SK-N-SH (cell line): ENCODE measurements at regions not wholly inside any gene's neighbourhood (a gene's known extent, or its start where the extent isn't known, plus 50 kb on each side); places are given as distances from the start of the nearest gene placed in this dataset.

Experiments
- CTCF ChIA-PET: fragments of 300-600, 350-600 bp; formaldehyde crosslinking; extraction: SDS; loops from one replicate; lab custom pipeline; 2021; lab: Yijun Ruan, JAX
- POLR2A ChIA-PET: fragments of 350-600 bp; sonication (Branson Sonifier 250); formaldehyde crosslinking; extraction: SDS; loops from one replicate; lab custom pipeline; 2020; ENCODE audit warnings: antibody characterized with exemption, inconsistent platforms; lab: Yijun Ruan, JAX
- DNase-seq: peaks from one replicate; pipeline ENCODE4 v3.0.0; 2012
- H2AFZ ChIP-seq: fragments of 200-600 bp; sonication (generic); 2 replicates; pipeline ENCODE4 v1.8.1; 2016; ENCODE audit warnings: antibody characterized with exemption, mild to moderate bottlenecking, low read depth
- H3F3A ChIP-seq: fragments of 200-600 bp; sonication (generic); replicated peaks from 2 replicates; pipeline ENCODE3; 2016; ENCODE audit warnings: antibody characterized with exemption, mild to moderate bottlenecking; ENCODE audit not compliant: insufficient read depth
- H3K27ac ChIP-seq, 2 experiments: fragments of 200-500 bp in 1 of 2; fragments of 200-600 bp in 1 of 2; sonication (Bioruptor generic) in 1 of 2; sonication (generic), shearing (Covaris generic) in 1 of 2; 2 replicates each; pipeline versions ENCODE4 v1.5.1 to v1.6.1; 2014 to 2016; ENCODE audit warnings: low read depth in 2 of 2, inconsistent platforms in 1 of 2, low read length in 1 of 2, mild to moderate bottlenecking in 1 of 2, mixed read lengths in 1 of 2
- H3K27me3 ChIP-seq: fragments of 200-600 bp; sonication (generic), shearing (Covaris generic); 2 replicates; pipeline ENCODE4 v1.6.1; 2016; ENCODE audit warnings: mixed run types; ENCODE audit not compliant: insufficient read depth
- H3K36me3 ChIP-seq, 2 experiments: fragments of 200-500 bp in 1 of 2; fragments of 200-600 bp in 1 of 2; sonication (Bioruptor generic) in 1 of 2; sonication (generic) in 1 of 2; replicated peaks in 1 of 2; 2 replicates each; pipeline versions ENCODE3 to v1.5.1; 2014 to 2016; ENCODE audit warnings: low read length in 1 of 2, mild to moderate bottlenecking in 1 of 2; ENCODE audit not compliant: insufficient read depth in 2 of 2, control insufficient read depth in 1 of 2
- H3K4me1 ChIP-seq, 2 experiments: fragments of 200-500 bp in 1 of 2; fragments of 200-600 bp in 1 of 2; sonication (Bioruptor generic) in 1 of 2; sonication (generic), shearing (Covaris generic) in 1 of 2; 2 replicates each; pipeline versions ENCODE4 v1.5.1 to v1.6.1; 2014 to 2016; ENCODE audit warnings: low read depth in 1 of 2, low read length in 1 of 2, mixed run types in 1 of 2; ENCODE audit not compliant: insufficient read depth in 2 of 2, control insufficient read depth in 1 of 2
- H3K4me2 ChIP-seq: fragments of 200-600 bp; sonication (generic), shearing (Covaris generic); 2 replicates; pipeline ENCODE4 v1.6.1; 2017; ENCODE audit warnings: mixed run types
- H3K4me3 ChIP-seq, 2 experiments: fragments of 200-500 bp in 1 of 2; fragments of 200-600 bp in 1 of 2; sonication (Bioruptor generic) in 1 of 2; sonication (generic), shearing (Covaris generic) in 1 of 2; 2 replicates each; pipeline versions ENCODE4 v1.5.1 to v1.8.1; 2014 to 2016; ENCODE audit warnings: low read depth in 2 of 2, inconsistent platforms in 1 of 2, low read length in 1 of 2, mild to moderate bottlenecking in 1 of 2, mixed read lengths in 1 of 2, moderate library complexity in 1 of 2
- H3K79me2 ChIP-seq: fragments of 200-600 bp; sonication (generic); 2 replicates; pipeline ENCODE4 v1.8.1; 2017; ENCODE audit warnings: mild to moderate bottlenecking; ENCODE audit not compliant: insufficient read depth
- H3K9ac ChIP-seq: fragments of 200-600 bp; sonication (generic); 2 replicates; pipeline ENCODE4 v1.6.1; 2017; ENCODE audit warnings: mixed run types
- H3K9me2 ChIP-seq: fragments of 200-600 bp; sonication (generic); 2 replicates; pipeline ENCODE4 v1.6.1; 2017; ENCODE audit warnings: mixed run types
- H3K9me3 ChIP-seq: fragments of 200-600 bp; sonication (generic); 2 replicates; pipeline ENCODE4 v1.6.1; 2017; ENCODE audit warnings: mixed run types, mild to moderate bottlenecking, moderate library complexity
- H4K20me1 ChIP-seq: fragments of 200-600 bp; sonication (generic); 2 replicates; pipeline ENCODE4 v1.6.1; 2017; ENCODE audit warnings: mild to moderate bottlenecking, mixed run types; ENCODE audit not compliant: insufficient read depth
- FOSL2 ChIP-seq: IDR thresholded peaks from 2 replicates; pipeline ENCODE4 v1.4.0; 2012; ENCODE audit warnings: low read depth, mild to moderate bottlenecking, moderate library complexity, borderline replicate concordance
- FOXJ3 ChIP-seq: sonication (generic); formaldehyde crosslinking; IDR thresholded peaks from 2 replicates; pipeline ENCODE4 v1.5.1; 2020; ENCODE audit warnings: mild to moderate bottlenecking, missing genetic modification reagents
- MXI1 ChIP-seq: IDR thresholded peaks from 2 replicates; pipeline ENCODE4 v1.6.1; 2012; ENCODE audit warnings: mild to moderate bottlenecking, low read depth, low read length, improper control_type of control experiment
- RFX5 ChIP-seq: IDR thresholded peaks from 2 replicates; pipeline ENCODE4 v1.6.1; 2012; ENCODE audit warnings: mild to moderate bottlenecking, improper control_type of control experiment, low read length
- RXRA ChIP-seq: IDR thresholded peaks from 2 replicates; pipeline ENCODE4 v1.4.0; 2012; ENCODE audit warnings: low read depth, mild to moderate bottlenecking, borderline replicate concordance
- SIN3A ChIP-seq: IDR thresholded peaks from 2 replicates; pipeline ENCODE4 v1.6.1; 2012; ENCODE audit warnings: low read depth, mild to moderate bottlenecking, low read length, moderate library complexity, borderline replicate concordance
- TEAD4 ChIP-seq: IDR thresholded peaks from 2 replicates; pipeline ENCODE4 v1.4.0; 2012; ENCODE audit warnings: mild to moderate bottlenecking, borderline replicate concordance; ENCODE audit not compliant: insufficient read depth
- YY1 ChIP-seq: IDR thresholded peaks from 2 replicates; pipeline ENCODE4 v1.4.0; 2012; ENCODE audit warnings: low read depth, mild to moderate bottlenecking
- WGBS: methylation state at CpG from one replicate; pipeline ENCODE4 v1.1.6; 2017; ENCODE audit warnings: low lambda C conversion rate; 5-methylcytosine and 5-hydroxymethylcytosine counted together
- TF ChIP-seq, protein P1 (sequence below): fragments of 150-350 bp; IDR thresholded peaks from 2 replicates; pipeline ENCODE4 v1.6.1; 2017; ENCODE audit warnings: antibody characterized with exemption, low read length, low read depth, borderline replicate concordance

DNA sequence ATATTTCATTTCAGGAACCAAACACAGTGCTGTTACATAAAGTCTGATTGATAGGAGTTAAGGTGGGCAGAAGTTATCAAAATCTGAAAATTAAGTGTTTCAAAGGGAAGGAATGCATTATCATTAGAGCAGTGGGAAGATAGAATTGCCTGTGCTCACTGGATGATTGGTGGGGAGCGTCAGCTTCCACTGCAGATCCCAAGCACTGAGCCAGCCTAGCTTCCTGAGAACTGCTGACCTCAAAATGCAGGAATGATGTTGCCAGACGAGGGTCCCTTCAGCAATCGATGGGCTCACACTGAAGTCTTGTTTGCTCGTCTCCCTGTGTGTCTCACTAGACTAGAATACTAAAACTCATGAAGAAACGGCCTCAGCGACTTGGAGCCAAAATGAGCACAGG is 110.0 kb upstream of the PHACTR1 start:
- TF ChIP-seq YY1: no peak
- TF ChIP-seq SIN3A: no peak
- no peak for TF ChIP-seq RFX5
- TF ChIP-seq, all 33 proteins: peak for 0
- no peaks in the 10 kb centered on the region for H3K9me2 ChIP-seq
- H2AFZ ChIP-seq: no peak overlapping the region
- H3K4me3 ChIP-seq: no peak overlapping the region
- H3K27ac ChIP-seq: no peak overlapping the region
- ChIA-PET POLR2A (no interaction called here), CTCF (interaction anchor here (0.6 to 6.8 kb wide), 18 partner anchors 9 to 952 kb away, joined by 3 to 92 read pairs (median 6); partner anchors contain the start of gene EDN1)
- H4K20me1 ChIP-seq: no peaks in the 10 kb centered on the region
- no peak overlapping the region for H3K9ac ChIP-seq
- no peaks in the 10 kb centered on the region for H3F3A ChIP-seq
- H3K4me1 ChIP-seq: peaks cover 2 to 12% of the 10 kb centered on the region in 2 experiments; a peak in 2 of 4 replicates
- no peaks in the 10 kb centered on the region for H3K36me3 ChIP-seq
- H3K4me2 ChIP-seq: no peak overlapping the region
- H3K79me2 ChIP-seq: no peaks in the 10 kb centered on the region
- no peaks in the 10 kb centered on the region for H3K9me3 ChIP-seq
- no peaks in the 10 kb centered on the region for H3K27me3 ChIP-seq
- no peak for DNase-seq
- WGBS: 95% methylated on average over 6 of the region's 6 CpGs

GRCh38 chr6:12608016-12608860 is 108.3 kb upstream of the PHACTR1 start:
- no peaks in the 10 kb centered on the region for H3K79me2 ChIP-seq
- no peaks in the 10 kb centered on the region for H4K20me1 ChIP-seq
- no peak for DNase-seq
- no peaks in the 10 kb centered on the region for H3F3A ChIP-seq
- peak overlapping the region in 1 of 2 experiments; percentile 45; a peak in 1 of 4 replicates for H3K4me3 ChIP-seq
- H3K27ac ChIP-seq: no peak overlapping the region; a peak in 1 of 4 replicates
- TF ChIP-seq MXI1 (no peak), TEAD4 (0 out of 2 replicates have a peak, but pooled peaks have one; percentile 13), RFX5 (no peak), RXRA (no peak), SIN3A (no peak), FOXJ3 (CRISPR knock-in tag) (no peak), FOSL2 (no peak)
- TF ChIP-seq, protein P1, sequence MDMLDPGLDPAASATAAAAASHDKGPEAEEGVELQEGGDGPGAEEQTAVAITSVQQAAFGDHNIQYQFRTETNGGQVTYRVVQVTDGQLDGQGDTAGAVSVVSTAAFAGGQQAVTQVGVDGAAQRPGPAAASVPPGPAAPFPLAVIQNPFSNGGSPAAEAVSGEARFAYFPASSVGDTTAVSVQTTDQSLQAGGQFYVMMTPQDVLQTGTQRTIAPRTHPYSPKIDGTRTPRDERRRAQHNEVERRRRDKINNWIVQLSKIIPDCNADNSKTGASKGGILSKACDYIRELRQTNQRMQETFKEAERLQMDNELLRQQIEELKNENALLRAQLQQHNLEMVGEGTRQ: no peak
- H3K9me2 ChIP-seq: no peaks in the 10 kb centered on the region
- H2AFZ ChIP-seq: peak overlapping the region; percentile 63
- POLR2A ChIA-PET: no interaction called here
- CTCF ChIA-PET: interaction anchor here (1.0 to 3.1 kb wide), 6 partner anchors 30 to 953 kb away, joined by 3 to 18 read pairs (median 6); partner anchors contain the start of gene EDN1
- no peaks in the 10 kb centered on the region for H3K36me3 ChIP-seq
- 73% methylated on average over 8 of the region's 8 CpGs for WGBS
- peak overlapping the region; percentile 54 for H3K4me2 ChIP-seq
- H3K27me3 ChIP-seq: no peaks in the 10 kb centered on the region
- H3K9ac ChIP-seq: no peak overlapping the region
- no peaks in the 10 kb centered on the region for H3K9me3 ChIP-seq
- peaks cover 2 to 12% of the 10 kb centered on the region in 2 experiments; a peak in 2 of 4 replicates for H3K4me1 ChIP-seq
